ENCODE measurements at regions not wholly inside any gene's neighbourhood (a gene's known extent, or its start where the extent isn't known, plus 50 kb on each side); places are given as distances from the start of the nearest gene placed in this dataset.
"Not testable (repeated sequence)": the region's sequence is repeated elsewhere in the genome, so short reads cannot be mapped to it uniquely, and the experiment has no call there.

- no peak for DNase-seq (ENCODE audit: low spot score)
These were observed 128.5 kb upstream of the VKORC1L1 start for GRCh38 chr7:65744406-65744805.

- DNase-seq (ENCODE audit: low spot score) = no peak
These were observed 126.5 kb upstream of the VKORC1L1 start for GRCh38 chr7:65746398-65746669.

GRCh38 chr7:65749039-65749438, 123.8 kb upstream of the VKORC1L1 start:
- no peak for DNase-seq (ENCODE audit: low spot score)

GRCh38 chr7:65749518-65749917, 123.4 kb upstream of the VKORC1L1 start:
- no peak for DNase-seq (ENCODE audit: low spot score)

GRCh38 chr7:65750511-65751344, 122.1 kb upstream of the VKORC1L1 start:
- DNase-seq (ENCODE audit: low spot score) = peak; percentile 84

GRCh38 chr7:65754070-65754469, 118.8 kb upstream of the VKORC1L1 start:
- DNase-seq (ENCODE audit: low spot score) = not testable (repeated sequence)

GRCh38 chr7:65758991-65759390, 113.9 kb upstream of the VKORC1L1 start:
- DNase-seq (ENCODE audit: low spot score) = not testable (repeated sequence)

- DNase-seq (ENCODE audit: low spot score) = not testable (repeated sequence)
These were observed 110.2 kb upstream of the VKORC1L1 start for GRCh38 chr7:65762712-65763111.

- DNase-seq (ENCODE audit: low spot score) = not testable (repeated sequence)
These were observed 109.8 kb upstream of the VKORC1L1 start for GRCh38 chr7:65763114-65763513.

GRCh38 chr7:65770473-65771225, 102.2 kb upstream of the VKORC1L1 start:
- DNase-seq (ENCODE audit: low spot score) = peak; percentile 93

GRCh38 chr7:65771226-65771569, 101.7 kb upstream of the VKORC1L1 start:
- peak; percentile 9 for DNase-seq (ENCODE audit: low spot score)

- not testable (repeated sequence) for DNase-seq (ENCODE audit: low spot score)
These were observed 96.2 kb upstream of the VKORC1L1 start for GRCh38 chr7:65776677-65777076.

GRCh38 chr7:65789943-65790342, 82.9 kb upstream of the VKORC1L1 start:
- not testable (repeated sequence) for DNase-seq (ENCODE audit: low spot score)

GRCh38 chr7:65791788-65792187, 81.1 kb upstream of the VKORC1L1 start:
- not testable (repeated sequence) for DNase-seq (ENCODE audit: low spot score)

- not testable (repeated sequence) for DNase-seq (ENCODE audit: low spot score)
These were observed 80.1 kb upstream of the VKORC1L1 start for GRCh38 chr7:65792726-65793125.

- DNase-seq (ENCODE audit: low spot score) = not testable (repeated sequence)
These were observed 78.0 kb upstream of the VKORC1L1 start for GRCh38 chr7:65794671-65795391.

GRCh38 chr7:65795392-65795716, 77.5 kb upstream of the VKORC1L1 start:
- not testable (repeated sequence) for DNase-seq (ENCODE audit: low spot score)

GRCh38 chr7:65796205-65796604, 76.7 kb upstream of the VKORC1L1 start:
- no peak for DNase-seq (ENCODE audit: low spot score)

GRCh38 chr7:65797086-65797485, 75.8 kb upstream of the VKORC1L1 start:
- not testable (repeated sequence) for DNase-seq (ENCODE audit: low spot score)

- DNase-seq (ENCODE audit: low spot score) = not testable (repeated sequence)
These were observed 75.3 kb upstream of the VKORC1L1 start for GRCh38 chr7:65797566-65797965.

GRCh38 chr7:65798111-65799075, 74.5 kb upstream of the VKORC1L1 start:
- DNase-seq (ENCODE audit: low spot score) = no peak

- DNase-seq (ENCODE audit: low spot score) = not testable (repeated sequence)
These were observed 72.7 kb upstream of the VKORC1L1 start for GRCh38 chr7:65800191-65800590.

Measured in pons (tissue), 1 donor.